ENCODE measurements at regions not wholly inside any gene's neighbourhood (a gene's known extent, or its start where the extent isn't known, plus 50 kb on each side); places are given as distances from the start of the nearest gene placed in this dataset.

GRCh38 chr10:28991333-28992270 is 297.3 kb upstream of the LYZL1 start:
- POLR2A ChIA-PET = no interaction called here
- no peak for DNase-seq (ENCODE audit: low read depth, low spot score)
- Histone ChIP-seq H3K9me3 (ENCODE audit: control insufficient read depth, insufficient read depth, low read depth, low read length) (no peaks in the 10 kb centered on the region), H3K27ac (ENCODE audit: low read length) (no peak overlapping the region), H3K36me3 (ENCODE audit: control insufficient read depth, insufficient read depth, low read length) (no peaks in the 10 kb centered on the region), H3K4me1 (ENCODE audit: control insufficient read depth, insufficient read depth, low read length) (no peaks in the 10 kb centered on the region), H3K4me3 (ENCODE audit: low read depth in 2 of 2, low read length in 2 of 2) (no peak overlapping the region), H3K27me3 (ENCODE audit: control insufficient read depth, insufficient read depth, low read length) (no peaks in the 10 kb centered on the region)
- CTCF ChIA-PET = no interaction called here
- peak; percentile 71 for TF ChIP-seq CTCF (IDR thresholded peaks at IDR 0.05)
- no peak for TF ChIP-seq REST (IDR thresholded peaks at IDR 0.05; ENCODE audit: insufficient read depth in 1 of 2, low read depth in 2 of 2, low read length in 1 of 2)
- intact Hi-C loops (cut with micrococcal nuclease; ENCODE audit: unreplicated experiment) (loop anchor here (5.0 kb wide), 1 partner anchor 324 kb away; no protein-coding TSS in a partner anchor), in situ Hi-C loops (cut with HindIII; ENCODE audit: low pct_unique_long_range_greater_than_20kb, low sequenced_read_pairs) (no loop called here)
- BruUV-seq (replicated peaks) = no TSS peak
- peak; percentile 72 for ATAC-seq

- in situ Hi-C loops (cut with HindIII; ENCODE audit: low pct_unique_long_range_greater_than_20kb, low sequenced_read_pairs) (no loop called here), intact Hi-C loops (cut with micrococcal nuclease; ENCODE audit: unreplicated experiment) (loop anchor here (5.0 kb wide), 1 partner anchor 326 kb away; no protein-coding TSS in a partner anchor)
- ChIA-PET POLR2A (interaction anchor here (0.7 kb wide), 1 partner anchor 31 kb away, joined by 4 read pairs; no protein-coding TSS in a partner anchor), CTCF (interaction anchor here (0.7 kb wide), 1 partner anchor 1398 kb away, joined by 4 read pairs; no protein-coding TSS in a partner anchor)
- no peaks in the 10 kb centered on the region for H3K27me3 ChIP-seq (ENCODE audit: control insufficient read depth, insufficient read depth, low read length)
- no peaks in the 10 kb centered on the region for H3K9me3 ChIP-seq (ENCODE audit: control insufficient read depth, insufficient read depth, low read depth, low read length)
- DNase-seq (ENCODE audit: low read depth, low spot score) (no peak), ATAC-seq (no peak)
- H3K27ac ChIP-seq (ENCODE audit: low read length) = no peak overlapping the region
- TF ChIP-seq POLR2AphosphoS5 (IDR thresholded peaks at IDR 0.05; ENCODE audit: low read depth, low read length) (no peak), REST (IDR thresholded peaks at IDR 0.05; ENCODE audit: insufficient read depth in 1 of 2, low read depth in 2 of 2, low read length in 1 of 2) (no peak), CTCF (IDR thresholded peaks at IDR 0.05) (no peak), SIN3A (IDR thresholded peaks at IDR 0.05; ENCODE audit: borderline replicate concordance, insufficient read depth, low read depth, low read length) (no peak), TCF7L2 (IDR thresholded peaks at IDR 0.05; ENCODE audit: low read depth, low read length) (no peak)
- no peaks in the 10 kb centered on the region for H3K36me3 ChIP-seq (ENCODE audit: control insufficient read depth, insufficient read depth, low read length)
- BruUV-seq (replicated peaks) = no TSS peak
- no peak overlapping the region for H3K4me3 ChIP-seq (ENCODE audit: low read depth in 2 of 2, low read length in 2 of 2)
- H3K4me1 ChIP-seq (ENCODE audit: control insufficient read depth, insufficient read depth, low read length) = no peaks in the 10 kb centered on the region
These were observed 295.8 kb upstream of the LYZL1 start for GRCh38 chr10:28993056-28993455.

Data from Panc1 (cell line).